ENCODE measurements at regions not wholly inside any gene's neighbourhood (a gene's known extent, or its start where the extent isn't known, plus 50 kb on each side); places are given as distances from the start of the nearest gene placed in this dataset.

DNA sequence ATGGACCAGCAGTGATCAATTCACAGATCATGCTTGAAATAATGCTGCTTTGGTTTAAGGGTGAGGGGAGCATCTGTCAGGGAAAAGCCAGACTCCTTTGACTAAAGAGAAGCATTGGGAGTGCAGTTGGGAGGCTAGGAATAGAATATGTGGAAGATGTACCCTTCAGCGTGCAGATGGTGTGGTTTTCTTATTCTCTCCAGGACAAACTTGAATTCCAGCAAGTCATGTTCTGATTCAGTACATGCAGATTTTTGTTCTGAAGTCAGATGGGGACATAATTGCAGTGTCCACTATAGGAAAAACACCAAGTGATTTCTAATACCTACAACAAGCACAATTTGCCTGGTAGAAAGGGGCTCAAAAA lies 99.0 kb upstream of the LIMCH1 start:
- Histone ChIP-seq H3K27me3 (replicated peaks in 1 of 2; ENCODE audit: control insufficient read depth in 2 of 2, insufficient read depth in 2 of 2, low read length in 1 of 2) (no peaks in the 10 kb centered on the region), H3K9ac (ENCODE audit: control insufficient read depth, insufficient read depth, low read length) (no peak overlapping the region), H3K4me3 (no peak overlapping the region), H3K4me2 (ENCODE audit: control insufficient read depth, insufficient read depth) (no peak overlapping the region), H3K9me3 (replicated peaks; ENCODE audit: control insufficient read depth, insufficient read depth, low read length) (no peaks in the 10 kb centered on the region), H2AFZ (ENCODE audit: control insufficient read depth, low read depth, low read length) (no peak overlapping the region), H3K27ac (ENCODE audit: control insufficient read depth, insufficient read depth) (no peak overlapping the region), H3K36me3 (ENCODE audit: control insufficient read depth in 2 of 2, insufficient read depth in 2 of 2, low read length in 1 of 2) (no peaks in the 10 kb centered on the region), H3K4me1 (ENCODE audit: control insufficient read depth, insufficient read depth, low read length) (no peaks in the 10 kb centered on the region), H3K79me2 (ENCODE audit: control insufficient read depth, insufficient read depth, low read length) (no peaks in the 10 kb centered on the region), H4K20me1 (ENCODE audit: control insufficient read depth, insufficient read depth) (no peaks in the 10 kb centered on the region)
- no peak for DNase-seq (ENCODE audit: low read depth, low spot score)
- no peak for FAIRE-seq
- no TSS peak for BruUV-seq (replicated peaks)
- CTCF ChIA-PET, result no interaction called here
- POLR2A ChIA-PET, result no interaction called here
- intact Hi-C loops (cut with micrococcal nuclease; ENCODE audit: unreplicated experiment) (no loop called here), in situ Hi-C loops (cut with MboI) (no loop called here)
- SMC1A ChIA-PET (ENCODE audit: uncharacterized antibody, unreplicated experiment), result no interaction called here
- 33% methylated on average over 1 of the region's 1 CpG for WGBS (ENCODE audit: insufficient coverage, insufficient replicate concordance, low lambda C conversion rate, missing lambda C conversion rate)
- RAD21 ChIA-PET (ENCODE audit: unreplicated experiment), result no interaction called here
- no peak for ATAC-seq
- TF ChIP-seq TCF12 (IDR thresholded peaks at IDR 0.05; ENCODE audit: low read depth, low read length), result no peak
- TF ChIP-seq ZNF384 (IDR thresholded peaks at IDR 0.05; ENCODE audit: borderline replicate concordance, low read depth, low read length), result no peak
- no peak for TF ChIP-seq SREBF1 (IDR thresholded peaks at IDR 0.05; ENCODE audit: low read length)
- no peak for TF ChIP-seq TAF1 (IDR thresholded peaks at IDR 0.05; ENCODE audit: borderline replicate concordance, low read depth, low read length)
- TF ChIP-seq, protein P1, sequence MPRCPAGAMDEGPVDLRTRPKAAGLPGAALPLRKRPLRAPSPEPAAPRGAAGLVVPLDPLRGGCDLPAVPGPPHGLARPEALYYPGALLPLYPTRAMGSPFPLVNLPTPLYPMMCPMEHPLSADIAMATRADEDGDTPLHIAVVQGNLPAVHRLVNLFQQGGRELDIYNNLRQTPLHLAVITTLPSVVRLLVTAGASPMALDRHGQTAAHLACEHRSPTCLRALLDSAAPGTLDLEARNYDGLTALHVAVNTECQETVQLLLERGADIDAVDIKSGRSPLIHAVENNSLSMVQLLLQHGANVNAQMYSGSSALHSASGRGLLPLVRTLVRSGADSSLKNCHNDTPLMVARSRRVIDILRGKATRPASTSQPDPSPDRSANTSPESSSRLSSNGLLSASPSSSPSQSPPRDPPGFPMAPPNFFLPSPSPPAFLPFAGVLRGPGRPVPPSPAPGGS (IDR thresholded peaks at IDR 0.05; ENCODE audit: borderline replicate concordance, insufficient read depth, low read depth, low read length, poor library complexity, severe bottlenecking), result no peak
- no peak for TF ChIP-seq NRF1 (conservative IDR thresholded peaks at IDR 0.05; ENCODE audit: low read depth, low read length)
- TF ChIP-seq TCF7 (IDR thresholded peaks at IDR 0.05; ENCODE audit: borderline replicate concordance), result no peak
- TF ChIP-seq EGR1 (IDR thresholded peaks at IDR 0.05; ENCODE audit: borderline replicate concordance in 1 of 2, low read depth in 2 of 2, low read length in 2 of 2), result no peak
- TF ChIP-seq, protein P2, sequence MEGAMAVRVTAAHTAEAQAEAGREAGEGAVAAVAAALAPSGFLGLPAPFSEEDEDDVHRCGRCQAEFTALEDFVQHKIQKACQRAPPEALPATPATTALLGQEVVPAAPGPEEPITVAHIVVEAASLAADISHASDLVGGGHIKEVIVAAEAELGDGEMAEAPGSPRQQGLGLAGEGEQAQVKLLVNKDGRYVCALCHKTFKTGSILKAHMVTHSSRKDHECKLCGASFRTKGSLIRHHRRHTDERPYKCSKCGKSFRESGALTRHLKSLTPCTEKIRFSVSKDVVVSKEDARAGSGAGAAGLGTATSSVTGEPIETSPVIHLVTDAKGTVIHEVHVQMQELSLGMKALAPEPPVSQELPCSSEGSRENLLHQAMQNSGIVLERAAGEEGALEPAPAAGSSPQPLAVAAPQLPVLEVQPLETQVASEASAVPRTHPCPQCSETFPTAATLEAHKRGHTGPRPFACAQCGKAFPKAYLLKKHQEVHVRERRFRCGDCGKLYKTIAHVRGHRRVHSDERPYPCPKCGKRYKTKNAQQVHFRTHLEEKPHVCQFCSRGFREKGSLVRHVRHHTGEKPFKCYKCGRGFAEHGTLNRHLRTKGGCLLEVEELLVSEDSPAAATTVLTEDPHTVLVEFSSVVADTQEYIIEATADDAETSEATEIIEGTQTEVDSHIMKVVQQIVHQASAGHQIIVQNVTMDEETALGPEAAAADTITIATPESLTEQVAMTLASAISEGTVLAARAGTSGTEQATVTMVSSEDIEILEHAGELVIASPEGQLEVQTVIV (IDR thresholded peaks at IDR 0.05; ENCODE audit: borderline replicate concordance, partially characterized antibody), result no peak
- TF ChIP-seq IKZF1 (conservative IDR thresholded peaks at IDR 0.05), result no peak
- no peak for TF ChIP-seq STAT1 (conservative IDR thresholded peaks at IDR 0.05)
- TF ChIP-seq, protein P3, sequence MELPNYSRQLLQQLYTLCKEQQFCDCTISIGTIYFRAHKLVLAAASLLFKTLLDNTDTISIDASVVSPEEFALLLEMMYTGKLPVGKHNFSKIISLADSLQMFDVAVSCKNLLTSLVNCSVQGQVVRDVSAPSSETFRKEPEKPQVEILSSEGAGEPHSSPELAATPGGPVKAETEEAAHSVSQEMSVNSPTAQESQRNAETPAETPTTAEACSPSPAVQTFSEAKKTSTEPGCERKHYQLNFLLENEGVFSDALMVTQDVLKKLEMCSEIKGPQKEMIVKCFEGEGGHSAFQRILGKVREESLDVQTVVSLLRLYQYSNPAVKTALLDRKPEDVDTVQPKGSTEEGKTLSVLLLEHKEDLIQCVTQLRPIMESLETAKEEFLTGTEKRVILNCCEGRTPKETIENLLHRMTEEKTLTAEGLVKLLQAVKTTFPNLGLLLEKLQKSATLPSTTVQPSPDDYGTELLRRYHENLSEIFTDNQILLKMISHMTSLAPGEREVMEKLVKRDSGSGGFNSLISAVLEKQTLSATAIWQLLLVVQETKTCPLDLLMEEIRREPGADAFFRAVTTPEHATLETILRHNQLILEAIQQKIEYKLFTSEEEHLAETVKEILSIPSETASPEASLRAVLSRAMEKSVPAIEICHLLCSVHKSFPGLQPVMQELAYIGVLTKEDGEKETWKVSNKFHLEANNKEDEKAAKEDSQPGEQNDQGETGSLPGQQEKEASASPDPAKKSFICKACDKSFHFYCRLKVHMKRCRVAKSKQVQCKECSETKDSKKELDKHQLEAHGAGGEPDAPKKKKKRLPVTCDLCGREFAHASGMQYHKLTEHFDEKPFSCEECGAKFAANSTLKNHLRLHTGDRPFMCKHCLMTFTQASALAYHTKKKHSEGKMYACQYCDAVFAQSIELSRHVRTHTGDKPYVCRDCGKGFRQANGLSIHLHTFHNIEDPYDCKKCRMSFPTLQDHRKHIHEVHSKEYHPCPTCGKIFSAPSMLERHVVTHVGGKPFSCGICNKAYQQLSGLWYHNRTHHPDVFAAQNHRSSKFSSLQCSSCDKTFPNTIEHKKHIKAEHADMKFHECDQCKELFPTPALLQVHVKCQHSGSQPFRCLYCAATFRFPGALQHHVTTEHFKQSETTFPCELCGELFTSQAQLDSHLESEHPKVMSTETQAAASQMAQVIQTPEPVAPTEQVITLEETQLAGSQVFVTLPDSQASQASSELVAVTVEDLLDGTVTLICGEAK (IDR thresholded peaks at IDR 0.05; ENCODE audit: borderline replicate concordance), result no peak
- TF ChIP-seq KAT2A (conservative IDR thresholded peaks at IDR 0.05; ENCODE audit: control insufficient read depth, low read depth, low read length), result no peak
- TF ChIP-seq, protein P4, sequence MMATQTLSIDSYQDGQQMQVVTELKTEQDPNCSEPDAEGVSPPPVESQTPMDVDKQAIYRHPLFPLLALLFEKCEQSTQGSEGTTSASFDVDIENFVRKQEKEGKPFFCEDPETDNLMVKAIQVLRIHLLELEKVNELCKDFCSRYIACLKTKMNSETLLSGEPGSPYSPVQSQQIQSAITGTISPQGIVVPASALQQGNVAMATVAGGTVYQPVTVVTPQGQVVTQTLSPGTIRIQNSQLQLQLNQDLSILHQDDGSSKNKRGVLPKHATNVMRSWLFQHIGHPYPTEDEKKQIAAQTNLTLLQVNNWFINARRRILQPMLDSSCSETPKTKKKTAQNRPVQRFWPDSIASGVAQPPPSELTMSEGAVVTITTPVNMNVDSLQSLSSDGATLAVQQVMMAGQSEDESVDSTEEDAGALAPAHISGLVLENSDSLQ (IDR thresholded peaks at IDR 0.05), result no peak
- no peak for TF ChIP-seq ZNF24 (IDR thresholded peaks at IDR 0.05)
- TF ChIP-seq CEBPB (IDR thresholded peaks at IDR 0.05; ENCODE audit: borderline replicate concordance in 1 of 2, low read depth in 2 of 2, low read length in 2 of 2), result no peak
- no peak for TF ChIP-seq ZNF622 (IDR thresholded peaks at IDR 0.05)
- no peak for TF ChIP-seq KLF5 (IDR thresholded peaks at IDR 0.05; ENCODE audit: partially characterized antibody)
